PC-9 (cell line): ENCODE measurements at regions not wholly inside any gene's neighbourhood (a gene's known extent, or its start where the extent isn't known, plus 50 kb on each side); places are given as distances from the start of the nearest gene placed in this dataset.

ENCODE experiments used
- BruUV-seq: library from RNA; stranded (reverse); fragments of 400-500 nt; replicated peaks from 2 replicates; lab custom pipeline; 2021; lab: Mats Ljungman, UMichigan
- CTCF ChIA-PET: fragments of 300-600 bp; sonication (Branson Sonifier 250); formaldehyde crosslinking; loops from one replicate; lab custom pipeline; 2022; ENCODE audit warnings: antibody characterized with exemption; lab: Charles Lee
- POLR2A ChIA-PET: fragments of 300-600 bp; sonication (Branson Sonifier 250); formaldehyde crosslinking; loops from one replicate; lab custom pipeline; 2022; ENCODE audit warnings: antibody characterized with exemption; ENCODE audit not compliant: unreplicated experiment; lab: Charles Lee
- DNase-seq, 2 experiments: peaks; one replicate each; pipeline versions ENCODE4 v3.0.0 to v3.0.0-alpha.2; 2015 to 2022; ENCODE audit warnings: mixed read lengths in 1 of 2
- H2AFZ ChIP-seq: fragments of 200-600 bp; sonication (generic); 2 replicates; pipeline ENCODE4 v1.8.1; 2017; ENCODE audit warnings: antibody characterized with exemption
- H3F3A ChIP-seq: fragments of 200-600 bp; sonication (generic); 2 replicates; pipeline ENCODE4 v1.8.1; 2017; ENCODE audit warnings: antibody characterized with exemption, mild to moderate bottlenecking, low read depth; ENCODE audit not compliant: insufficient read depth
- H3K27ac ChIP-seq: fragments of 200-600 bp; sonication (generic); 2 replicates; pipeline ENCODE4 v1.6.1; 2016; ENCODE audit warnings: mixed run types
- H3K27me3 ChIP-seq: fragments of 200-600 bp; sonication (generic); 2 replicates; pipeline ENCODE4 v1.6.1; 2016; ENCODE audit warnings: low read depth, mixed run types; ENCODE audit not compliant: insufficient read depth
- H3K36me3 ChIP-seq: fragments of 200-600 bp; sonication (generic); 2 replicates; pipeline ENCODE4 v1.6.1; 2016; ENCODE audit warnings: low read depth, mixed run types
- H3K4me1 ChIP-seq: fragments of 200-600 bp; sonication (generic); replicated peaks from 2 replicates; pipeline ENCODE4 v1.6.1; 2016; ENCODE audit warnings: mixed run types; ENCODE audit not compliant: insufficient read depth
- H3K4me2 ChIP-seq: fragments of 200-600 bp; sonication (generic); 2 replicates; pipeline ENCODE4 v1.6.1; 2017; ENCODE audit warnings: mixed run types
- H3K4me3 ChIP-seq: fragments of 200-600 bp; sonication (generic); 2 replicates; pipeline ENCODE4 v1.6.1; 2016; ENCODE audit warnings: mixed run types
- H3K79me2 ChIP-seq: fragments of 200-600 bp; sonication (generic); 2 replicates; pipeline ENCODE4 v1.6.1; 2017; ENCODE audit warnings: low read depth, mixed run types
- H3K9me2 ChIP-seq: fragments of 200-600 bp; sonication (generic); 2 replicates; pipeline ENCODE4 v1.8.1; 2017; ENCODE audit warnings: mild to moderate bottlenecking; ENCODE audit not compliant: insufficient read depth
- H3K9me3 ChIP-seq: fragments of 200-600 bp; sonication (generic); 2 replicates; pipeline ENCODE4 v1.8.1; 2016; ENCODE audit warnings: low read depth; ENCODE audit not compliant: insufficient read depth
- H4K20me1 ChIP-seq: fragments of 200-600 bp; sonication (generic); 2 replicates; pipeline ENCODE4 v1.8.1; 2017; ENCODE audit not compliant: insufficient read depth
- EZH2 ChIP-seq: fragments of 200-600 bp; sonication (generic); IDR thresholded peaks from 2 replicates; pipeline ENCODE4 v1.8.0; 2017; ENCODE audit warnings: antibody characterized with exemption, low read depth
- intact Hi-C: fragments of 100-400 bp; cut with micrococcal nuclease; formaldehyde crosslinking; loops from one replicate; pipeline ENCODE4 v1.10.0; 2022; ENCODE audit not compliant: unreplicated experiment
- TF ChIP-seq, protein P1 (sequence below): fragments of 200-600 bp; sonication (generic); conservative IDR thresholded peaks from 2 replicates; pipeline ENCODE4 v1.6.1; 2017; ENCODE audit warnings: mixed run types, antibody characterized with exemption, mild to moderate bottlenecking, moderate library complexity

GRCh38 chr7:16170671-16171070 lies 250.7 kb downstream of the CRPPA start:
- ChIA-PET CTCF (no interaction called here), POLR2A (no interaction called here)
- no peak for DNase-seq
- no peaks in the 10 kb centered on the region for H3K79me2 ChIP-seq
- no peaks in the 10 kb centered on the region for H3K36me3 ChIP-seq
- no peaks in the 10 kb centered on the region for H3F3A ChIP-seq
- H3K4me1 ChIP-seq = peaks cover 9% of the 10 kb centered on the region
- BruUV-seq = no TSS peak
- no peak overlapping the region for H3K4me2 ChIP-seq
- no peaks in the 10 kb centered on the region for H4K20me1 ChIP-seq
- H2AFZ ChIP-seq = no peak overlapping the region
- TF ChIP-seq, protein P1, sequence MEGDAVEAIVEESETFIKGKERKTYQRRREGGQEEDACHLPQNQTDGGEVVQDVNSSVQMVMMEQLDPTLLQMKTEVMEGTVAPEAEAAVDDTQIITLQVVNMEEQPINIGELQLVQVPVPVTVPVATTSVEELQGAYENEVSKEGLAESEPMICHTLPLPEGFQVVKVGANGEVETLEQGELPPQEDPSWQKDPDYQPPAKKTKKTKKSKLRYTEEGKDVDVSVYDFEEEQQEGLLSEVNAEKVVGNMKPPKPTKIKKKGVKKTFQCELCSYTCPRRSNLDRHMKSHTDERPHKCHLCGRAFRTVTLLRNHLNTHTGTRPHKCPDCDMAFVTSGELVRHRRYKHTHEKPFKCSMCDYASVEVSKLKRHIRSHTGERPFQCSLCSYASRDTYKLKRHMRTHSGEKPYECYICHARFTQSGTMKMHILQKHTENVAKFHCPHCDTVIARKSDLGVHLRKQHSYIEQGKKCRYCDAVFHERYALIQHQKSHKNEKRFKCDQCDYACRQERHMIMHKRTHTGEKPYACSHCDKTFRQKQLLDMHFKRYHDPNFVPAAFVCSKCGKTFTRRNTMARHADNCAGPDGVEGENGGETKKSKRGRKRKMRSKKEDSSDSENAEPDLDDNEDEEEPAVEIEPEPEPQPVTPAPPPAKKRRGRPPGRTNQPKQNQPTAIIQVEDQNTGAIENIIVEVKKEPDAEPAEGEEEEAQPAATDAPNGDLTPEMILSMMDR = no peak
- no peak for TF ChIP-seq EZH2
- no peaks in the 10 kb centered on the region for H3K9me3 ChIP-seq
- no peaks in the 10 kb centered on the region for H3K9me2 ChIP-seq
- no peaks in the 10 kb centered on the region for H3K27me3 ChIP-seq
- H3K4me3 ChIP-seq = no peak overlapping the region
- intact Hi-C loops = loop anchor here (5.0 kb wide), 1 partner anchor 448 kb away; no protein-coding TSS in a partner anchor
- no peak overlapping the region for H3K27ac ChIP-seq

- no TSS peak for BruUV-seq
- H3K4me1 ChIP-seq = peaks cover 9% of the 10 kb centered on the region
- H3K9me2 ChIP-seq = no peaks in the 10 kb centered on the region
- no peak overlapping the region for H2AFZ ChIP-seq
- no peaks in the 10 kb centered on the region for H3K79me2 ChIP-seq
- H3K27ac ChIP-seq = no peak overlapping the region
- TF ChIP-seq EZH2 = no peak
- TF ChIP-seq, protein P1 = no peak
- CTCF ChIA-PET = interaction anchor here (0.6 kb wide), 1 partner anchor 103 kb away, joined by 3 read pairs; no protein-coding TSS in a partner anchor
- H3K9me3 ChIP-seq = no peaks in the 10 kb centered on the region
- POLR2A ChIA-PET = no interaction called here
- H3K4me3 ChIP-seq = no peak overlapping the region
- no peaks in the 10 kb centered on the region for H4K20me1 ChIP-seq
- no peak overlapping the region for H3K4me2 ChIP-seq
- H3K27me3 ChIP-seq = no peaks in the 10 kb centered on the region
- no peak for DNase-seq
- H3F3A ChIP-seq = no peaks in the 10 kb centered on the region
- intact Hi-C loops = no loop called here
- no peaks in the 10 kb centered on the region for H3K36me3 ChIP-seq
Measured at GRCh38 chr7:16169537-16169936, 251.8 kb downstream of the CRPPA start.

- no peak for DNase-seq
- no peak overlapping the region for H3K4me3 ChIP-seq
- H2AFZ ChIP-seq = no peak overlapping the region
- no peaks in the 10 kb centered on the region for H3F3A ChIP-seq
- H3K36me3 ChIP-seq = no peaks in the 10 kb centered on the region
- no peaks in the 10 kb centered on the region for H3K27me3 ChIP-seq
- no peaks in the 10 kb centered on the region for H3K9me2 ChIP-seq
- intact Hi-C loops = no loop called here
- TF ChIP-seq, protein P1 = no peak
- TF ChIP-seq EZH2 = no peak
- no peaks in the 10 kb centered on the region for H3K79me2 ChIP-seq
- POLR2A ChIA-PET = no interaction called here
- H3K9me3 ChIP-seq = no peaks in the 10 kb centered on the region
- no peaks in the 10 kb centered on the region for H4K20me1 ChIP-seq
- no peak overlapping the region for H3K27ac ChIP-seq
- no peak overlapping the region for H3K4me2 ChIP-seq
- peaks cover 9% of the 10 kb centered on the region for H3K4me1 ChIP-seq
- CTCF ChIA-PET = no interaction called here
- BruUV-seq = no TSS peak
Measured at GRCh38 chr7:16167526-16167925, 253.8 kb downstream of the CRPPA start.
